Neural progenitor cell (in vitro differentiated cells): ENCODE measurements at regions not wholly inside any gene's neighbourhood (a gene's known extent, or its start where the extent isn't known, plus 50 kb on each side); places are given as distances from the start of the nearest gene placed in this dataset.

Experiments
- DNase-seq: peaks from one replicate; pipeline ENCODE4 v3.0.0-alpha.2; 2016; ENCODE audit warnings: low spot score
- H2AFZ ChIP-seq: fragments of 200-600 bp; sonication (generic); replicated peaks from 2 replicates; pipeline ENCODE4 v1.6.1; 2016; ENCODE audit warnings: antibody characterized with exemption
- H3F3A ChIP-seq: fragments of 200-600 bp; sonication (generic); 2 replicates; pipeline ENCODE4 v1.6.1; 2016; ENCODE audit warnings: antibody characterized with exemption, low read depth
- H3K27ac ChIP-seq: fragments of 200-600 bp; sonication (generic); 2 replicates; pipeline ENCODE4 v1.5.1; 2016; ENCODE audit warnings: mild to moderate bottlenecking
- H3K27me3 ChIP-seq: fragments of 200-600 bp; sonication (generic); 2 replicates; pipeline ENCODE4 v1.6.1; 2016; ENCODE audit warnings: mild to moderate bottlenecking, moderate library complexity
- H3K36me3 ChIP-seq: fragments of 200-600 bp; sonication (generic); 2 replicates; pipeline ENCODE4 v1.5.1; 2016
- H3K4me1 ChIP-seq: fragments of 200-600 bp; sonication (generic); 2 replicates; pipeline ENCODE4 v1.6.1; 2016; ENCODE audit warnings: mixed run types
- H3K4me2 ChIP-seq: fragments of 200-600 bp; sonication (generic); 2 replicates; pipeline ENCODE4 v1.6.1; 2016
- H3K4me3 ChIP-seq: fragments of 200-600 bp; sonication (generic); 2 replicates; pipeline ENCODE4 v1.5.1; 2016
- H3K79me2 ChIP-seq: fragments of 200-600 bp; sonication (generic); 2 replicates; pipeline ENCODE4 v1.6.1; 2016; ENCODE audit warnings: low read depth
- H3K9ac ChIP-seq: fragments of 200-600 bp; sonication (generic); 2 replicates; pipeline ENCODE4 v1.6.1; 2016
- H3K9me3 ChIP-seq: fragments of 200-600 bp; sonication (generic); 2 replicates; pipeline ENCODE4 v1.5.1; 2016; ENCODE audit warnings: low read depth
- H4K20me1 ChIP-seq: fragments of 200-600 bp; sonication (generic); 2 replicates; pipeline ENCODE4 v1.6.1; 2016; ENCODE audit warnings: low read depth
- H3K27ac Mint-ChIP-seq: 3 replicates; pipeline ENCODE4 v1.8.0; 2021; ENCODE audit warnings: mixed read lengths
- H3K27me3 Mint-ChIP-seq: 2 replicates; pipeline ENCODE4 v1.8.0; 2022; ENCODE audit warnings: low read depth, mild to moderate bottlenecking, inconsistent platforms, moderate library complexity, mixed read lengths; ENCODE audit not compliant: insufficient read depth
- H3K36me3 Mint-ChIP-seq: 3 replicates; pipeline ENCODE4 v1.8.0; 2021; ENCODE audit warnings: mixed read lengths
- H3K4me1 Mint-ChIP-seq: 3 replicates; pipeline ENCODE4 v1.8.0; 2021; ENCODE audit warnings: mixed read lengths
- H3K4me3 Mint-ChIP-seq: 3 replicates; pipeline ENCODE4 v1.8.0; 2021; ENCODE audit warnings: mild to moderate bottlenecking, moderate library complexity, mixed read lengths
- H3K9me3 Mint-ChIP-seq: 3 replicates; pipeline ENCODE4 v1.8.0; 2020; ENCODE audit warnings: mixed read lengths
- EZH2 ChIP-seq: fragments of 200-600 bp; sonication (generic); IDR thresholded peaks from 2 replicates; pipeline ENCODE4 v1.6.1; 2017; ENCODE audit warnings: antibody characterized with exemption, mild to moderate bottlenecking, moderate library complexity
- EZH2phosphoT487 ChIP-seq: fragments of 200-600 bp; sonication (generic); IDR thresholded peaks from 2 replicates; pipeline ENCODE4 v1.6.1; 2017; ENCODE audit warnings: antibody characterized with exemption
- TF ChIP-seq, protein P1 (sequence below): fragments of 200-600 bp; sonication (generic); IDR thresholded peaks from 2 replicates; pipeline ENCODE4 v1.5.1; 2017; ENCODE audit warnings: antibody characterized with exemption, mild to moderate bottlenecking

DNA sequence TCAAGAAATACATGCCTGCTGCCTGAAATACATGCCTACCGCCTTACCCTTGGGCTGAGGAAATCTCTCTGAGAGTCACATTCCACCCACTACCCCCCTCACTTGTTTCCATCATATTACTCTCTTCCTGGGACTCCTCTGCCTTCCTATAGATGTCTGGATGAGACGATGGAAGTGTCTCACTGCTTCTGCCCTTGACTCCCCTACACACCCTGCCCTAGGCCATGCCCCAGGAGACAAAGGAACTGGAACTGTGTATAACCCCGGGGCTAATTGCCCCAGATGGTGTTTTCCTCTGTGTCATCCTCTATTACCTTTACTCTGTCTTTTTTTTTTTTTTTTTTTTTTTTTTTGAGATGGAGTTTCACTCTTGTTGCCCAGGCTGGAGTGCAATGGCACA, 102.0 kb downstream of the GTPBP8 start:
- peaks cover 9% of the 10 kb centered on the region for H3K36me3 Mint-ChIP-seq
- Histone ChIP-seq H3F3A (peaks cover 51% of the 10 kb centered on the region), H2AFZ (no peak overlapping the region), H3K9ac (no peak overlapping the region), H3K36me3 (no peaks in the 10 kb centered on the region), H3K27ac (no peak overlapping the region), H3K27me3 (no peaks in the 10 kb centered on the region), H3K4me2 (no peak overlapping the region), H3K79me2 (no peaks in the 10 kb centered on the region), H3K9me3 (no peaks in the 10 kb centered on the region), H3K4me1 (peaks cover 74% of the 10 kb centered on the region), H3K4me3 (no peak overlapping the region), H4K20me1 (no peaks in the 10 kb centered on the region)
- TF ChIP-seq EZH2phosphoT487 (no peak), EZH2 (no peak)
- TF ChIP-seq, protein P1, sequence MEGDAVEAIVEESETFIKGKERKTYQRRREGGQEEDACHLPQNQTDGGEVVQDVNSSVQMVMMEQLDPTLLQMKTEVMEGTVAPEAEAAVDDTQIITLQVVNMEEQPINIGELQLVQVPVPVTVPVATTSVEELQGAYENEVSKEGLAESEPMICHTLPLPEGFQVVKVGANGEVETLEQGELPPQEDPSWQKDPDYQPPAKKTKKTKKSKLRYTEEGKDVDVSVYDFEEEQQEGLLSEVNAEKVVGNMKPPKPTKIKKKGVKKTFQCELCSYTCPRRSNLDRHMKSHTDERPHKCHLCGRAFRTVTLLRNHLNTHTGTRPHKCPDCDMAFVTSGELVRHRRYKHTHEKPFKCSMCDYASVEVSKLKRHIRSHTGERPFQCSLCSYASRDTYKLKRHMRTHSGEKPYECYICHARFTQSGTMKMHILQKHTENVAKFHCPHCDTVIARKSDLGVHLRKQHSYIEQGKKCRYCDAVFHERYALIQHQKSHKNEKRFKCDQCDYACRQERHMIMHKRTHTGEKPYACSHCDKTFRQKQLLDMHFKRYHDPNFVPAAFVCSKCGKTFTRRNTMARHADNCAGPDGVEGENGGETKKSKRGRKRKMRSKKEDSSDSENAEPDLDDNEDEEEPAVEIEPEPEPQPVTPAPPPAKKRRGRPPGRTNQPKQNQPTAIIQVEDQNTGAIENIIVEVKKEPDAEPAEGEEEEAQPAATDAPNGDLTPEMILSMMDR, result no peak
- DNase-seq, result no peak
- no peak overlapping the region for H3K4me3 Mint-ChIP-seq
- H3K4me1 Mint-ChIP-seq, result peaks cover 87% of the 10 kb centered on the region
- H3K27ac Mint-ChIP-seq, result peak overlapping the region; percentile 94
- H3K27me3 Mint-ChIP-seq, result peaks cover 13% of the 10 kb centered on the region
- H3K9me3 Mint-ChIP-seq, result peaks cover 1% of the 10 kb centered on the region

DNA sequence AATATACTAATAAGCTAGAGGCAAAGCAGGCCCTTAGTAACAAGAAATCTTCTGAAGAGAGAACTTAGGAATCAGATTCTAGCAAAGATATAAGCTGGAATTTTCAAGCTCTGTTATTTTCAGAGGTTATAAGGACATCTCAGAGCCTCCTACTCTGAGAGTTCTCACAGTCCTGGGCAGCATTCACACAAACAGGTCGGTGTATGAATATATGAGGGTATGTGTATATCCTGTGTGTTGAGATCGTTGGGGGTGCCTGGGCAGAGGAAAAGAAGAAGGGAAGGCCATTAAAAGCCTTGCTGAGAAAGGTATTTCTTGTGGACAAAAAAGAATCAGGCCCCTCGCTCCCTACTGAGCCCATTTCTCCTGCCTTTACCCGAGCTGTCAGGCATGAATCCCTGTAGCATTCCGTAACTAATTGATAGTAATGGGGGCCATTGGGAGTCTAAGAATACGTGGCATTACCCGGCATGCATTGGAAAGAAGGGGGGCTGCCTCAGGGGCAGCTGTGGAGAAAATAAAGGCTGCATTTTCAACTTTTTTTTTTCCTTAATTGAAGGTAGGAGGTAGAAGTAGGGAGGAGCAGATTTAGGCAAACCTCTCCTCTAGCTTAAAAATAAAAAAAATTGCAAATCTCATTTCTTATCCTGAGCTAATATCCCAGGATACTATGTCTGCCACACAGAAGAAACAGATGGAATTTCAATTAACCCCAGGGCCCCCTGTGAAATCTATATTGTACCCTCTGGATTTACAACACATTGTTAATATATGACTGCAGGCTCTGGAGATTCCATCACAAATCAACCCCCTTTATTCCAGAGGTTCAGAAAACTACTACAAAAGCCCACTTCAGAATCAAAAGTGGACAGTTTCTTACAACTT, 103.8 kb downstream of the GTPBP8 start:
- Histone ChIP-seq H3K79me2 (no peaks in the 10 kb centered on the region), H3K27me3 (no peaks in the 10 kb centered on the region), H3K27ac (peak overlapping the region; percentile 98), H3K4me2 (peak overlapping the region; percentile 54), H3K4me1 (peaks cover 64% of the 10 kb centered on the region), H2AFZ (no peak overlapping the region), H3K9ac (no peak overlapping the region), H3F3A (peaks cover 41% of the 10 kb centered on the region), H3K36me3 (no peaks in the 10 kb centered on the region), H4K20me1 (no peaks in the 10 kb centered on the region), H3K9me3 (no peaks in the 10 kb centered on the region), H3K4me3 (peak overlapping the region; percentile 20)
- Mint-ChIP-seq H3K4me3 (peak overlapping the region; percentile 70), H3K27me3 (peaks cover 6% of the 10 kb centered on the region), H3K36me3 (peaks cover 16% of the 10 kb centered on the region), H3K9me3 (peaks cover 14% of the 10 kb centered on the region), H3K27ac (peak overlapping the region; percentile 96), H3K4me1 (peaks cover 80% of the 10 kb centered on the region)
- TF ChIP-seq, protein P1, result no peak
- TF ChIP-seq EZH2 (no peak), EZH2phosphoT487 (no peak)
- DNase-seq, result peak; percentile 84

DNA sequence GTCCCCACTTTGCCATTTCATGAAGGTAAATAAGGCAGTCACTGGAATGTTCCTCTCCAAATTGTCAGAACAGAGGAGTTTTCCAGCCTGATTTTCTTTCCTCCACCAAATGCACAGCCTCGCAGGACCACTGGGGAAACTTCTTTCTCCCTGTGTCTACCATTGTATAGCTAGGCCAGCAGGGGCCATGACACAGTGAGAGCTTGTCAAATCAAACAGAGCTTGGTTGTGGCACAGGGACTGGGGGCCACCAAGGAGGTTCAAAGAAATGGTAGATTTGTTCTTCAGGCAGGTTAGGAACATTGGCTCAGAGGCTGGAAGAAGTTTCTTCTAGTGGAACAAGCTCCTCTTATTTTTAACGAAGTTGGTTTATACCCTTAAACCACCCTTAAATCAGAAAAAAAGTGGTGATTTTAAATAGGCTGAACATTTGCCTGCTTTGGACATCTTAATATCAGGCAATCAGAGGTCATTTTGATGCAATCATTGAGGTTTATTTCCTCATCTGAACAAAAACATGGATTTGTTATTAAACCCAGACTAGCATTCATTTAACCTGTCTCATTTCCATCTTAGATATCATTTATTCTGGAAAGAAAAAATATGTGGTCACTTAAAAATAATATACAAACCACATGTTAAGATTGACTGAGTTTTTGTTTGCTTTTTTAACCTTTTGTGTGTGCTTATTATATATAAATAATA, 105.6 kb downstream of the GTPBP8 start:
- peak overlapping the region; percentile 95 for H3K27ac Mint-ChIP-seq
- peak overlapping the region; percentile 58 for H2AFZ ChIP-seq

More for the DNA sequence above, 105.6 kb downstream of the GTPBP8 start:
- peaks cover 41% of the 10 kb centered on the region for H3F3A ChIP-seq
- H3K9me3 ChIP-seq, result no peaks in the 10 kb centered on the region
- H3K4me3 ChIP-seq, result no peak overlapping the region
- TF ChIP-seq, protein P1, result peak; percentile 25
- TF ChIP-seq EZH2 (no peak), EZH2phosphoT487 (no peak)
- H3K4me1 Mint-ChIP-seq, result peaks cover 63% of the 10 kb centered on the region
- peaks cover 29% of the 10 kb centered on the region for H3K9me3 Mint-ChIP-seq
- DNase-seq, result peak; percentile 65
- H3K79me2 ChIP-seq, result no peaks in the 10 kb centered on the region
- peaks cover 25% of the 10 kb centered on the region for H3K36me3 Mint-ChIP-seq
- H3K27me3 ChIP-seq, result no peaks in the 10 kb centered on the region
- H3K27ac ChIP-seq, result peak overlapping the region; percentile 98
- H3K4me3 Mint-ChIP-seq, result peak overlapping the region; percentile 42
- H3K4me1 ChIP-seq, result peaks cover 58% of the 10 kb centered on the region
- peak overlapping the region; percentile 54 for H3K4me2 ChIP-seq
- no peaks in the 10 kb centered on the region for H3K36me3 ChIP-seq
- peaks cover 5% of the 10 kb centered on the region for H3K27me3 Mint-ChIP-seq
- no peaks in the 10 kb centered on the region for H4K20me1 ChIP-seq
- no peak overlapping the region for H3K9ac ChIP-seq
